ENCODE measurements at regions not wholly inside any gene's neighbourhood (a gene's known extent, or its start where the extent isn't known, plus 50 kb on each side); places are given as distances from the start of the nearest gene placed in this dataset.

DNA sequence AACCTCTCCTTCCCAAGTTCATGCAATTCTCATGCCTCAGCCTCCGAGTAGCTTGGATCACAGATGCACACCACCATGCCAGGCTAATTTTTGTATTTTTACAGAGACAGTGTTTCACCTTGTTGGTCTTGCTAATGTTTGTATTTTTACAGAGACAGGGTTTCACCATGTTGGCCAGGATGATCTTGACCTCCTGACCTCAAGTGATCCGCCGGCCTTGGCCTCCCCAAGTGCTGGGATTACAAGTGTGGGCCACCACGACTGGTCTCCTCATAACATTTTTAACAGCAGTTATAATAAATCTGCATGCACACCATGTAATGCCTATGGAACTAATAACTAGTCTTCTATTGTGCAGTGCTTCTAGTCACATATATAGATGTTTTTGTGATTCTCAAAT, 123.8 kb upstream of the VKORC1L1 start:
- in situ Hi-C loops (cut with HindIII; ENCODE audit: low pct_unique_long_range_greater_than_20kb, low sequenced_read_pairs) (no loop called here), intact Hi-C loops (cut with micrococcal nuclease; ENCODE audit: unreplicated experiment) (no loop called here)
- Histone ChIP-seq H3K4me1 (ENCODE audit: control insufficient read depth, insufficient read depth, low read length) (no peaks in the 10 kb centered on the region), H3K27ac (ENCODE audit: low read length) (no peak overlapping the region), H3K27me3 (ENCODE audit: control insufficient read depth, insufficient read depth, low read length) (no peaks in the 10 kb centered on the region), H3K9me3 (ENCODE audit: control insufficient read depth, insufficient read depth, low read depth, low read length) (no peaks in the 10 kb centered on the region), H3K4me3 (ENCODE audit: low read depth in 2 of 2, low read length in 2 of 2) (no peak overlapping the region), H3K36me3 (ENCODE audit: control insufficient read depth, insufficient read depth, low read length) (peaks cover 4% of the 10 kb centered on the region; the same call in 1 of the 2 replicates)
- DNase-seq (ENCODE audit: low read depth, low spot score) (no peak), ATAC-seq (no peak)
- no peak for TF ChIP-seq POLR2AphosphoS5 (IDR thresholded peaks at IDR 0.05; ENCODE audit: low read depth, low read length)
- TF ChIP-seq, protein P1, sequence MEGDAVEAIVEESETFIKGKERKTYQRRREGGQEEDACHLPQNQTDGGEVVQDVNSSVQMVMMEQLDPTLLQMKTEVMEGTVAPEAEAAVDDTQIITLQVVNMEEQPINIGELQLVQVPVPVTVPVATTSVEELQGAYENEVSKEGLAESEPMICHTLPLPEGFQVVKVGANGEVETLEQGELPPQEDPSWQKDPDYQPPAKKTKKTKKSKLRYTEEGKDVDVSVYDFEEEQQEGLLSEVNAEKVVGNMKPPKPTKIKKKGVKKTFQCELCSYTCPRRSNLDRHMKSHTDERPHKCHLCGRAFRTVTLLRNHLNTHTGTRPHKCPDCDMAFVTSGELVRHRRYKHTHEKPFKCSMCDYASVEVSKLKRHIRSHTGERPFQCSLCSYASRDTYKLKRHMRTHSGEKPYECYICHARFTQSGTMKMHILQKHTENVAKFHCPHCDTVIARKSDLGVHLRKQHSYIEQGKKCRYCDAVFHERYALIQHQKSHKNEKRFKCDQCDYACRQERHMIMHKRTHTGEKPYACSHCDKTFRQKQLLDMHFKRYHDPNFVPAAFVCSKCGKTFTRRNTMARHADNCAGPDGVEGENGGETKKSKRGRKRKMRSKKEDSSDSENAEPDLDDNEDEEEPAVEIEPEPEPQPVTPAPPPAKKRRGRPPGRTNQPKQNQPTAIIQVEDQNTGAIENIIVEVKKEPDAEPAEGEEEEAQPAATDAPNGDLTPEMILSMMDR (IDR thresholded peaks at IDR 0.05), result no peak
- no peak for TF ChIP-seq SIN3A (IDR thresholded peaks at IDR 0.05; ENCODE audit: borderline replicate concordance, insufficient read depth, low read depth, low read length)
- no peak for TF ChIP-seq TCF7L2 (IDR thresholded peaks at IDR 0.05; ENCODE audit: low read depth, low read length)
- TF ChIP-seq, protein P2, sequence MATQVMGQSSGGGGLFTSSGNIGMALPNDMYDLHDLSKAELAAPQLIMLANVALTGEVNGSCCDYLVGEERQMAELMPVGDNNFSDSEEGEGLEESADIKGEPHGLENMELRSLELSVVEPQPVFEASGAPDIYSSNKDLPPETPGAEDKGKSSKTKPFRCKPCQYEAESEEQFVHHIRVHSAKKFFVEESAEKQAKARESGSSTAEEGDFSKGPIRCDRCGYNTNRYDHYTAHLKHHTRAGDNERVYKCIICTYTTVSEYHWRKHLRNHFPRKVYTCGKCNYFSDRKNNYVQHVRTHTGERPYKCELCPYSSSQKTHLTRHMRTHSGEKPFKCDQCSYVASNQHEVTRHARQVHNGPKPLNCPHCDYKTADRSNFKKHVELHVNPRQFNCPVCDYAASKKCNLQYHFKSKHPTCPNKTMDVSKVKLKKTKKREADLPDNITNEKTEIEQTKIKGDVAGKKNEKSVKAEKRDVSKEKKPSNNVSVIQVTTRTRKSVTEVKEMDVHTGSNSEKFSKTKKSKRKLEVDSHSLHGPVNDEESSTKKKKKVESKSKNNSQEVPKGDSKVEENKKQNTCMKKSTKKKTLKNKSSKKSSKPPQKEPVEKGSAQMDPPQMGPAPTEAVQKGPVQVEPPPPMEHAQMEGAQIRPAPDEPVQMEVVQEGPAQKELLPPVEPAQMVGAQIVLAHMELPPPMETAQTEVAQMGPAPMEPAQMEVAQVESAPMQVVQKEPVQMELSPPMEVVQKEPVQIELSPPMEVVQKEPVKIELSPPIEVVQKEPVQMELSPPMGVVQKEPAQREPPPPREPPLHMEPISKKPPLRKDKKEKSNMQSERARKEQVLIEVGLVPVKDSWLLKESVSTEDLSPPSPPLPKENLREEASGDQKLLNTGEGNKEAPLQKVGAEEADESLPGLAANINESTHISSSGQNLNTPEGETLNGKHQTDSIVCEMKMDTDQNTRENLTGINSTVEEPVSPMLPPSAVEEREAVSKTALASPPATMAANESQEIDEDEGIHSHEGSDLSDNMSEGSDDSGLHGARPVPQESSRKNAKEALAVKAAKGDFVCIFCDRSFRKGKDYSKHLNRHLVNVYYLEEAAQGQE (IDR thresholded peaks at IDR 0.05; ENCODE audit: insufficient read depth in 1 of 2, low read depth in 2 of 2, low read length in 1 of 2), result no peak
- ChIA-PET POLR2A (no interaction called here), CTCF (no interaction called here)
- no TSS peak for BruUV-seq (replicated peaks)

DNA sequence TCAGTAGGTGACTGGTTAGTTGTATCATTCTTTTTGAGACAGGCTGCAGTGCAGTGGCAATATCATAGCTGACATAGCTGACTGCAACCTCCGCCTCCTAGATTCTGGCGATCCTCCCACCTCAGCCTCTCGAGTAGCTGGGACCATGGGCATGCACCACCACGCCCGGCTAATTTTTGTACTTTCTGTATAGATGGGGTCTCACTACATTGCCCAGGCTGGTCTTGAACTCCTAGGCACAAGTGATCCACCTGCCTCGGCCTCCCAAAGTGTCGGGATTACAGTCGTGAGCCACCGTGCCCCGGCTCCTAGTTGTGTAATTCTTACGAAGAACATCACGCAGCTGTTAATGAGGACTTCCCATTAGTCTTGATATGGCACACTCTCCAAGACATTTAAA, 123.4 kb upstream of the VKORC1L1 start:
- TF ChIP-seq TCF7L2 (IDR thresholded peaks at IDR 0.05; ENCODE audit: low read depth, low read length), result no peak
- no peak for TF ChIP-seq POLR2AphosphoS5 (IDR thresholded peaks at IDR 0.05; ENCODE audit: low read depth, low read length)
- no peak for TF ChIP-seq SIN3A (IDR thresholded peaks at IDR 0.05; ENCODE audit: borderline replicate concordance, insufficient read depth, low read depth, low read length)
- TF ChIP-seq, protein P2 (IDR thresholded peaks at IDR 0.05; ENCODE audit: insufficient read depth in 1 of 2, low read depth in 2 of 2, low read length in 1 of 2), result no peak
- TF ChIP-seq, protein P1 (IDR thresholded peaks at IDR 0.05), result no peak
- in situ Hi-C loops (cut with HindIII; ENCODE audit: low pct_unique_long_range_greater_than_20kb, low sequenced_read_pairs), result no loop called here
- Histone ChIP-seq H3K4me1 (ENCODE audit: control insufficient read depth, insufficient read depth, low read length) (no peaks in the 10 kb centered on the region), H3K27ac (ENCODE audit: low read length) (peak overlapping the region; percentile 91; the same call in 1 of the 2 replicates), H3K4me3 (ENCODE audit: low read depth in 2 of 2, low read length in 2 of 2) (peak overlapping the region in 1 of 2 experiments; percentile 100; a peak in 2 of 4 replicates), H3K27me3 (ENCODE audit: control insufficient read depth, insufficient read depth, low read length) (no peaks in the 10 kb centered on the region), H3K9me3 (ENCODE audit: control insufficient read depth, insufficient read depth, low read depth, low read length) (no peaks in the 10 kb centered on the region), H3K36me3 (ENCODE audit: control insufficient read depth, insufficient read depth, low read length) (peaks cover 4% of the 10 kb centered on the region; the same call in 1 of the 2 replicates)
- ChIA-PET POLR2A (no interaction called here), CTCF (no interaction called here)
- DNase-seq (ENCODE audit: low read depth, low spot score) (no peak), ATAC-seq (no peak)
- no TSS peak for BruUV-seq (replicated peaks)
- intact Hi-C loops (cut with micrococcal nuclease; ENCODE audit: unreplicated experiment), result no loop called here
